HG02610 (cell line): ENCODE measurements at regions not wholly inside any gene's neighbourhood (a gene's known extent, or its start where the extent isn't known, plus 50 kb on each side); places are given as distances from the start of the nearest gene placed in this dataset.
A peak's percentile ranks its signal among the peaks of the same experiment; 100 is the strongest.

Experiments
- ATAC-seq: cut with Tn5 transposase; IDR thresholded peaks from one replicate; pipeline ENCODE4 v1.9.1; 2021; ENCODE audit warnings: mild to moderate bottlenecking, moderate library complexity; ENCODE audit not compliant: unreplicated experiment

DNA sequence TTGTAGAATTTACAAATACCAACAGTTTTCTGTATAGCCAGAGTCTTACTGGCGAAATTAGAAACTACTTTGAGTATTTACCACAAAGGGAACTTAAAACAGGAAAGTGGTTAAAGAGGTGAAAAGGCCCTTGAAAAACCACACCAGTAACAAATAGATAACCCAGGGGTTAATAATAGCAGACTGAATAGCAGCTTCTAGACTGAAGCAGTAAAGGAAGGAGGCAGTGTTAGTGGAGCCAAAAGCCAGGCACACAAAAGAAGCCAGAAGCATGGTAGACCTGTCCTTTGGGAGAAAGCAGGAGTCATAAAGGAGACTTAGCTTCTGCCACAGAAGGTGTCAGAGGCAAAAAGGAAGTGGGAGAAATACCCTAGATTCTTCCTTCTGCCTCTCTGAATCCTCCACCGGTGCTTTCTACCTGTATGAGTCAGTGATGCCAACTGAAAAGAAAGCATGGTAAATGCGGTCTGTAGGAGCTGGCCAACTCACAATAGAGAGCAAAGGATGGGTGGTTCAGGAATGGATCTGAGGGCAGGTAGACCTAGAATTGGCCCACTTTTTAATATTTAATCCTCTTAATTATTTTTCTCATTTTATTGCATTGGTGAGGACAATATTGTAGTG is 97.3 kb downstream of the ARL6IP6 start:
- ATAC-seq, result peak; percentile 45

DNA sequence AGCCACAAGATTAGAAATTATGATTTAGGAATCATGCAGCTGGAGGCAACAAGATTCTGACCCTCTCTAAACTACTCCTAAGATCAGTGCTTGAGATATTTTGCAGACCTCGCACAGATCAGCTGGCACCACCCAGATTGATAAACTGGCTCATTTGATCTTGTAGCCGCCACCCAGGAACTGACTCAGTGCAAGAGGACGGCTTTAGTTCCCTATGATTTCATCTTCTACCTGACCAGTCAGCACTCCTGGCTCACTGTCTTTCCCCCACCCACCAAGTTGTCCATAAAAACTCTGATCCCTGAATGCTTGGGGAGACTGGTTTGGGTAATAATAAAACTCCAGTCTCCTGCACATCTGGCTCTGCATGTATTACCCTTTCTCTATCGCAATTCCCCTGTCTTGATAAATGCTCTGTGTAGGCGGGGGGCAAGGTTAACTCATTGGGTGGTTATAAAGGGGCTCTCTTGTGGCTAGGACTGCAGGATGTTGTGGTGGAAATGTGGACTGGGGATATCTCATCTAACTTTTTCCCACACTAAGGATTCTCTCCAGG is 96.1 kb downstream of the ARL6IP6 start:
- ATAC-seq, result no peak

DNA sequence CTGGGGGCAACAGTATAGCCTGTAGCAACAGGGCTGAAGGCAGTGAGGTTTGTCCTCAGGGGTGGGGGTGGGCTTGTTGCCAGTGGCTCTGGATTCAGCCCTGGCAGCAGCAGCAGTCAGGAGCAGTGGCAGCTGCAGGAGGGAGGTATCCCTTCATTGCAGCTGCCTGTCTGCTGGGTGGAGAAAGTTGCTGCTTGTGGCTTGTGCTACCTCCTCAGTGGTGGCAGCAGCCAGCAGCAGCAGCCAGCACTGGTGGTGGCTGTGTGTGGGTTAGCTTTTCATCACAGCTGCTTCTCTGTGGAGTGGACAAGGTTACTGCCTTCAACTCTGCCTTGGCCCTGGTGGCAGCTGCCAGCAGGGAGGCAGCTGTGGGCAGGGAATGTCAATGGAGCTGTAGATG is 94.9 kb downstream of the ARL6IP6 start:
- ATAC-seq, result no peak
